ENCODE measurements at regions not wholly inside any gene's neighbourhood (a gene's known extent, or its start where the extent isn't known, plus 50 kb on each side); places are given as distances from the start of the nearest gene placed in this dataset.

GRCh38 chr5:173466227-173466626, 138.0 kb upstream of the STC2 start:
- TF ChIP-seq CTCF (IDR thresholded peaks at IDR 0.05; ENCODE audit: poor library complexity) (no peak), EZH2 (IDR thresholded peaks at IDR 0.05; ENCODE audit: borderline replicate concordance) (no peak)

Measured in hepatocyte (in vitro differentiated cells).